Superior temporal gyrus (tissue), 1 donor: ENCODE measurements at regions not wholly inside any gene's neighbourhood (a gene's known extent, or its start where the extent isn't known, plus 50 kb on each side); places are given as distances from the start of the nearest gene placed in this dataset.

Source experiments
- DNase-seq: peaks from one replicate; pipeline ENCODE4 v3.0.0-alpha.2; 2016; ENCODE audit errors: extremely low spot score

DNA sequence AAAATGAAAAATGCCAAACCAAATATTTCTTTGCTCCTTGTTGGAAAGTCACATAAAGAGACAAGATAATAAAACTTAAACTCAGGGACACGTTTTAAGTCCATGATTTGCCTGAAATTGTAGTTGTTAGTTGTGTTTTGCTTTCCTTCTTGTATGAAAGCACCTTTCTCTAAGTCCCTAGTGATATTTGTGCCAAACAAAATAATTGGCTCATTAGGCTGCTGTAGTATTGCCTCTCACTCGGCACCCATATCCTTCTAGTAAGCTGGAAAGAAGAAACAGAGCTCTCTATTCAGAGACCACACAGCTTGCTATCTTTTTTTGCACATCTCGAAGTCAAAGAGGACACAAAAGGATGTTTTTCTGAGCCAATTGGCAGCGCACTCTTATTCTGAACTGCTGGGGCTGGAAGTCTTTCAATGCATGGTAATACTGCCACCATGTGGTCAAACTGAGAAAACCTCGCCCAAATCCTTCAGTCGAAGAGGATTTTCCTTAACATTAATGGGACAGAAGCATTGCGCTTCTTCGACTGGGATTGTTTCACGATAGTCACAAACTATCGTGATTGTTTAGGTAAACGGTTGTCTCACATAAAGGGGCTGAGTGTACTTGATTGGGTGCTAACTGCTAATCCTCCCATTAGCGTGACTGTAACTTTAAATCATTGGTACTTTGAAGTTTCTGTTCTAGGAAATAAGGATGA lies 571.9 kb upstream of the LCORL start:
- DNase-seq = peak; percentile 99

DNA sequence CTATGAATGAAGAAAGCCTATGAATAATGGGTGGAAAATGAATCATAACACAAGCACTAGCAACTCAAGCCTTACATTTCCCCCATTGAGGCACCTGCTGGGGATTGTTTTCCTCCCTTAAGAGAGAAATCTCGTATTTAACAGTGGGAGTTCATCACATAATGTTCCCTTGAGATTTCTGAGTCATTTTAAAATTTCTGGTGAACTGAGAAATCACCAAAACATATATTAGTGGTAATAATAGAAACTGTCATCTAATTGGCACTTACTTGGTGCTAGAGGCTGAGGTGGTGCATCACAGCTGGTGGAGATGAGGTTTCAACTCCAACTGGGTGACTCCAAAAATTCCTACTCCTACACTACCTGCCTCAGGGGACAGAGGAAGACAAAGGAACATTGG lies 561.3 kb upstream of the LCORL start:
- DNase-seq = no peak

GRCh38 chr4:18578307-18578706 lies 556.8 kb upstream of the LCORL start:
- no peak for DNase-seq

- no peak for DNase-seq
Observed at GRCh38 chr4:18572481-18572880, 550.9 kb upstream of the LCORL start.

DNA sequence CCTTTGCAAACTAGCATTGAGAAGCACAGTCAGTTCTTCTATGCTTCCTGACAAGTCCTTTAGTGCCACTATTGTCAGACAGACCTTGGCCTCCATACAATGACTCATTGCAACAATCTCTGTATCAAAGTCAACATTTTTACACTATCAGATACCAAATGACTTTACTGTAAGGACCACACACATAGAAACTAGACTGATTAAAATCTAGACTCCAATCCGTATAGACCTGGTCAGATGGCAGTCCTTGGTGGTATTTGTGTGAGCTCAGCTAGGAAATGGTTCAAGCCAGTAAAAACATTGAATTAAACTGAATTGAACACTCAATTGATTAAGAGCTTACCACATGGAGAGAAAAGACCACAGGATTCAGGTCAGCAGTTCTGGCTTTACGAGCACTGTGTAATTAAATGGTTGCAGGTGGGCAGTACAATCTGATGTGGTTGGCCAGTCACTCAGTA lies 549.8 kb upstream of the LCORL start:
- DNase-seq = no peak

DNA sequence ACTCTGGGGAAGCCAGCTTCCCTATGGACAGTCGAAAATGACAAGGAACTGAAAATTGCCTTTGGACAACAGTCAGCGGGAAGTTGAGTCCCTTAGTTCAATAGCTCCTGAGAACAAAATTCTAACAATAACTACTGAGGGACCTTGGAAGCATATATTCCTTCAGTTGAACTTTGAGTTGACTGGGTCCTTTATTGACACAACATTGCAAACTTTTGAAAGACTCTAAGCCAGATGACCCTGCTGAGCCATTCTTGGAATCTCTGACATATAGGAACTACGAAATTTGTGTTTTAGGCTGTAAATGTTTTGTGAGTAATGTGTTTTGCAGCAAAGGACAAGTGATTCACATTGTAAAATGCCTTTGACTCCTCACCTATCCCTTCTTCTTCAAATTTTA lies 548.8 kb upstream of the LCORL start:
- no peak for DNase-seq

- DNase-seq = peak; percentile 45
Observed at GRCh38 chr4:18568600-18568999, 547.0 kb upstream of the LCORL start.

- no peak for DNase-seq
Observed at GRCh38 chr4:18566970-18567799, 545.6 kb upstream of the LCORL start.

DNA sequence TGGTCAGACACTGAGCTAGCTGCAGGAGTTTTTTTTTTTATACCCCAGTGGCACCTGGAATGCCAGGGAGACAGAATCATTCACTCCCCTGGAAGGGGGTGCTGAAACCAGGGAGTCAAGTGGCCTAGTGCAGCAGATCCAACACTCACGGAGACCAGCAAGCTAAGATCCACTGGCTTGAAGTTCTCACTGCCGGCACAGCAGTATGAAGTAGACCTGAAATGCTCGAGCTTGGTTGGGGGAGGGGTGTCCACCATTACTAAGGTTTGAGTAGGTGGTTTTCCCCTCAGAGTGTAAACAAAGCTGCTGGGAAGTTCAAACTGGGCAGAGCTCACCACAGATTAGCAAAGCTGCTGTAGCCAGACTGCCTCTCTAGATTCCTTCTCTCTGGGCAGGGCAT lies 537.9 kb upstream of the LCORL start:
- no peak for DNase-seq

DNA sequence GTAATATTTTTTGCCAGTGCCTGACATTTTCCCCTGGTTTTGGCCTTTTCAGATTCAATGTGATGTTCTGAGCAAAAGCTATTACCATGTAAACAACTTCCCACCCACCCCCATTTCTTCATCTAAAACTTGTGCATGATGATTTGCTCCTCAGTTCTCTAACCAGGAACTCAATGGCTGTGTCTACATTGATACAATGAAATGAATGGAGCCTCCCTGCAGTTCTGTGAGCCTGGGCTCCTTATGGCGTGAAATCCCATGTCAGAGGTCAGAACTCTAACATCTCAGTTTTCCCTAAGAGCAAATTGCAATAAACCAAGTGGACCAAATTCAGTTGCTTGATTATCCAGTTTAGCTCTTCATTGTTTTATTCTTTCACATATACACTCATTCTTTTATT lies 534.8 kb upstream of the LCORL start:
- no peak for DNase-seq

DNA sequence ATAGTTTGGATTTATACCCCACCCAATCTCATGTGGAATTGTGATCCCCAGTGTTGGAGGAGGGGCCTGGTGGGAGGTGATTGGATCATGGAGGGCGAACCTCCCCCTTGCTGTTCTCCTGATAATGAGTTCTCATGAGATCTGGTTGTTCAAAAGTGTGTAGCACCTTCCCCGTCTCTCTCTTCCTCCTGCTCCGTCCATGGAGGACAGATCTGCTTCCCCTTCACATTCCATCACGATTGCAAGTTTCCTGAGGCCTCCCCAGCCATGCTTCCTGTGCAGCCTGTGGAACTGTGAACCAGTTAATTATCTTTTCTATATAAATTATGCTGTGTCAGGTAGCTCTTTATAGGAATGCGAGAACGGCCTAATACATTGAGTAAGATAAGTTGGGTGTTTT lies 518.8 kb upstream of the LCORL start:
- DNase-seq = no peak

DNA sequence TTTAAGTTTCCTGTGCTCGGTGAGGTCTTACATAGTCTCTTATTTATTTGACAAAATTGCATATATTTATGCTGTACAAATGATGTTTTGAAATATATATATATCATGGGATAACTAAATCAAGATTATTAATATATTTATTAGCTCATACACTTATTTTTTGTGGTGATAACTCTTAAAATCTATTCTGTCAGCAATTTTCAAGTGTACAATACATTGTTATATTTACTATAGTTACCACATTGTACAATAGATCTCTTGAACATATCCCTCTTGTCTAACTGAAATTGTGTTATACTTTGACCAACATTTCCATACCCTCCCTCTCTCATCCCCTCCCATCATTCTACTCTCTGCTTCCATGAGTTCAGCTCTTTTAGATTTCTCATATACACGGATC lies 516.6 kb upstream of the LCORL start:
- no peak for DNase-seq

- DNase-seq = no peak
Observed at GRCh38 chr4:18536428-18536827, 514.9 kb upstream of the LCORL start.

DNA sequence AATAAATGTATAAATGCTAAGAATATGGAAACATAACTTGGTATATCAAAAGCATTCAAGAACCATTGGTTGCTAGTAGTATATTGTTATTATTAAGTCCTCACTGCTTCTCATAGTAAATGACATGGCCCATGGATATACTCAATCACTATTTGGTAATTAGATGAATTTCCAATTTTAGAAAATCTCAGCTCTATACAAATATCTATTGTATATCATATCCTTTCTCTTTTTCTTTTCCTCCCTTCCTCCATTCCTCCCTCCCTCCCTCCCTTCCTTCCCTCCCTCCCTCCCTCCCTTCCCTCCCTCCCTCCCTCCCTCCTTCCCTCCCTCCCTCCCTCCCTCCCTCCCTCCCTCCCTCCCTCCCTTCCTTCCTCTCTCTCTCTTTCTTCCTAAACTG lies 514.4 kb upstream of the LCORL start:
- DNase-seq = no peak

DNA sequence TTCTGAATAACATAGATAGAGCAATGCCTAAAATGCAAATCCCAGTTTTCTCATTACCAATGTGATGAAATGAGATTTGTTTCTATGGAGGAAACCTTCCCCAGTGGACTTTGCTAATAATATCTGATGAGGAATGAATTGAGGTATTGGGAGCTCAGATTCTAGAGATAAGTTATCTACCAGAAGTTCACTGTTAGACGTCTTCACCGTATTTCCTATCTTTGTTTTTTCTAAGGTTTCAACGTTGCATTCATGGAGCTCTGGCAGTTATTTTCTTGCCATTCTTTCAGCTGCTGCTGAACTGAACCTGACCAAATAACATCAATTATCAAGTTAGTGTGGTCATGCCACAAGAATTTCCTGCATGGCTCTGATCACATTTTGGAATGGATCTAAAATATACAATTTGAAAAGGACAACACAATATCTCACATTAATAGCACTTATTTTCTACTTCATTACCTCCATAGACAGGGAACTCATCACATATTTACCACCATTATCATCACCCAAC lies 511.8 kb upstream of the LCORL start:
- DNase-seq = no peak

- no peak for DNase-seq
Observed at GRCh38 chr4:18531731-18532130, 510.2 kb upstream of the LCORL start.

DNA sequence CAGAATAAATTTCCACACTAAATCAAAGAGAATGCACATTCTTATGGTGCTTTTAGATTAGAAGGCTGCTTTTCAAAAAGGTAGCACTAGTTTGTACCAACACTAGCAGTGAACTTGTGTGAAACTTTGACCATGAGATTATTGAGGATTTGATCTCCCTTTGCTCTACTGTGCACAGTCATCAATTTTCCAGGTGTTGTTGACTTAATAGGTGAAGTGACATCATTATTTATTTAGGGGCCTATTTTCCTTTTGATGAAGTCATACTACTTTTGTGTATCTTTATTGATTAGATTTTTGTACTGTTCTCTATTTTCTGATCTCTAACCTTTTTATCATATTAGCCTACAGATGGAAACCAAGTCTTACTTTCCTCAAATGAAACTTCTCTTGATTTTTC lies 507.9 kb upstream of the LCORL start:
- no peak for DNase-seq

GRCh38 chr4:18524667-18525066 lies 503.1 kb upstream of the LCORL start:
- DNase-seq = no peak

DNA sequence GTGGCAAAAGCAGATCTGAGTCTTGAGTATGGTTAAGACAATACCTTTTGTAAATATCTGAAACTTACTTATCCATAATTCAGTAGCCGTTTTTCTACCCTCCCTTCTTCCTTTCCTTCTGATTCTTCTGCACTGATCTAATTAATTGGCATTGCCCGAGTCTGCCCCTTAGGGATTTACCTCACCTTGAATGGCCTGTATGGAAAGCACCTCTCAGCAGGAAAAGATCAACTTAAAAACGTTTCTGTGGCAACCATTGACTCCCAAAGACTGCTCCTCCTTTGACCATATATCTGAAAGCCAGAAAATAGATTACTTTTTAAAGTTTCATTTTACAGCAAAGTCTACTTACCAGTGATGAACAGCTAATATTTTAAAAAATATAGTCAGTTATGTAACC lies 496.5 kb upstream of the LCORL start:
- DNase-seq = no peak

DNA sequence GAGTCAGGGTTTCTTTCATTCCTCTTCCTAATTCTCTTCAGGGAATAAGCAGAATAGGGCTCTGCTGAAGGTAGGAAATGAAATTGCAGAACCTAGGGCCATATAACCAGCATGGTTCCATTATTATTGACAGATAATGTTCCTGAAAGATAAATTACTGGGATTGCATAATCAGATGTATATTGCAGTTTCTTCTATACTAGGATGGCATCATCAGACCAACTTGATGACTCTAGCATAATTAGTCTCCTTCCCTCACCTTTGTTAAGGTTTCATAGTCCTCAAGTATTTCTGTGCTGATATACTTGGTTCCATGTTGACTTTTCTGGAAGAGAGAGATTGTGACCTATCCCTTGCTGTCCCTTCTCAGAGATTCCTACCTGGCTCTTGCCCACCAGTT lies 492.3 kb upstream of the LCORL start:
- DNase-seq = no peak

- DNase-seq = no peak
Observed at GRCh38 chr4:18512718-18513117, 491.2 kb upstream of the LCORL start.

- DNase-seq = no peak
Observed at GRCh38 chr4:18511727-18512126, 490.2 kb upstream of the LCORL start.

- DNase-seq = no peak
Observed at GRCh38 chr4:18508786-18509185, 487.2 kb upstream of the LCORL start.
